Erythroblast (primary cell): ENCODE measurements at regions not wholly inside any gene's neighbourhood (a gene's known extent, or its start where the extent isn't known, plus 50 kb on each side); places are given as distances from the start of the nearest gene placed in this dataset.

ENCODE experiments used
- GATA1 ChIP-seq: IDR thresholded peaks from 2 replicates; pipeline ENCODE4 v1.6.1; 2011; ENCODE audit warnings: low read depth, mild to moderate bottlenecking, control low read depth, low read length, moderate library complexity
- POLR2A ChIP-seq: IDR thresholded peaks from 2 replicates; pipeline ENCODE4 v1.6.1; 2011; ENCODE audit warnings: mild to moderate bottlenecking, low read length

DNA sequence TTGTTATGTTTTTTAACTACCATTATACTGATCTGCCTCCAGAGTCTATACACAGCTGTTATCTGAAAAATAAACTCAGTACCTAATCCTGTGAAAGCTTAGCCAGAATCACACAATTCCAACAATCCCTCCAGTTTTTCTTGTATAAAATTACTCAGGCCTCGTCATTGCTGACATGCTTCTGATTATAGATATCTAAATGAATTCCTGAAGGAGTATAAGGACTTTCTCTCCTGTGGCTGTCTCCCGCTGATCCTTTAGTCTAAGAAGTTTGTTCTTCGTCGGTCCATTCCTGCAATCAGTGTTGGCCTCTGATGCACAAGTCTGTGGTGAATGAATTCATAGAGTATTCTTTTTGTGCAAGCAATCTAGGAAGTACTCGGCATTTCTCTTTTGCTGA lies 288.9 kb upstream of the SEMA3C start:
- no peak for TF ChIP-seq POLR2A
- no peak for TF ChIP-seq GATA1
